Cerebellar cortex (tissue), 1 donor: ENCODE measurements at regions not wholly inside any gene's neighbourhood (a gene's known extent, or its start where the extent isn't known, plus 50 kb on each side); places are given as distances from the start of the nearest gene placed in this dataset.

ENCODE experiments used
- DNase-seq: peaks from one replicate; pipeline ENCODE4 v3.0.0-alpha.2; 2015; ENCODE audit warnings: low spot score

DNA sequence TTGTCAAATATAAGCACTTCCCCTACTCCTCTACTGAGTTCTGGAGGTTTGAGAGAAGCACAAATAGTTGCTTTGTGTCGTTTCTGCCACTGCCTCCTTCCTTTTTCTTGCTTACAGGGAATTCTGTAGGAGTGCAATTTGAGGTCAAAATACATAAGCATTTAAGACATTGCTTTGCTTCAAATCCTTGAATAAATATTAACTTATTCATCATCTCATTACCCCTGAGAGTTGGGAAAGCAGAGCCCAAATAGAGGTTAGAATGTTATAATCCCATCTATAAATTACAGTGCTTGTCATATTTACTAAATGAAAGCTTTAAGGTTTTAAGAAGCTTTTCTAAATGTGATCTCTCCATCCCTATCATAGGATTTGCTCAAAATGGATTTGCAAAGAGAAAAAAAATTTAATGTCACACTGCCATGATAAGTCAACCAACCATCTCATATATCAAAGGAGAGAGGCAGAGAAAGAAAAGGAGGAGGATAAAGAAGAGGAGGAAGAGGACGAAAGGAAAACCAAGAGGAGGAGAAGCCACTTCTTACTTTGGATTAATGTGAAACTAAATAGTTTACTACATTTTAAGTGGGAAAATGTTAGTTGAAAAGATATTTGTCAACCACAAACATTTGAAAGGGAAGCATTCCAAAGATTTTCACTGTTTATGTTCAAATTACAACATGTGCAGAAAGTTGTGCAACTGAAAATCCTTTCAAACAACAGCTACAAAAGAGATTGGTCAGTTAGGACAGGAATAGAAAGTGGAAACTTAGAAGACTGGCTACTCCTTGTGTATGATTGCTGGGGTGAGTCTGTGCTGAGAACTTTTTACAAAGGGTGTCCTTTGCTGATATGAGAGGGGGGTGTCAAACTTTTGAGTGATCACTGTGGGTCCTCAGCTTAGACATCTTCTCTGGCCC lies 277.3 kb upstream of the FN1 start:
- DNase-seq, result no peak

DNA sequence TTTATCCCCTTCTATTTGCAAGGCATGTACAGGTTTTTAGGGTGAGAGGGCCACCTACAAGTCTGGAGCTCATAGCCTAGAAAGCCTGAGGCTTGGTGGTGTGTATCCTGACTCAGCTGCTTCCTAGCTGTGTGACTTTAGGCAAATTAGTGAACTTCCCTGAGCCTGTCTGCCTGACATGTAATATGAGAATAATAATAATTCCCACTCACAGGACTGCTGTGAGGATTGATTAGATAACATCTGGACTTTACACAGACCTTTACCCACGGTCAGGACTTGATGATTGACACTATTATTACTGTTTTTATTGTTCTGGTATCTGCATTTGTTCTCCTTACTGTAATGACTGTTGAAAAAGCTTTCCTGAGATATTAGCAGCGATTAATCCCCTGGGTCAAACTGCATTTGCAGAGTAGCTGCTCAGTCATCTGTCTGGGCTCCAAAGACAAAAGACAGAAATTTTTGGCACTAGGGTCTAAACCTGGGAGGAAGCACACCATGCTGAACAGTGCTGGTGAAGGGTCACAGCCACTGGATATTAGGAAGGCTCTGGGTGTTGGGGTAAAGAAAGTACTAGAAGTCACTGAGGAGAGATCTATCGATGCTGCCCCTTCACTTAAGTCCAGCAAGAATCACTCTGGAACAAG lies 276.5 kb upstream of the FN1 start:
- DNase-seq, result no peak

DNA sequence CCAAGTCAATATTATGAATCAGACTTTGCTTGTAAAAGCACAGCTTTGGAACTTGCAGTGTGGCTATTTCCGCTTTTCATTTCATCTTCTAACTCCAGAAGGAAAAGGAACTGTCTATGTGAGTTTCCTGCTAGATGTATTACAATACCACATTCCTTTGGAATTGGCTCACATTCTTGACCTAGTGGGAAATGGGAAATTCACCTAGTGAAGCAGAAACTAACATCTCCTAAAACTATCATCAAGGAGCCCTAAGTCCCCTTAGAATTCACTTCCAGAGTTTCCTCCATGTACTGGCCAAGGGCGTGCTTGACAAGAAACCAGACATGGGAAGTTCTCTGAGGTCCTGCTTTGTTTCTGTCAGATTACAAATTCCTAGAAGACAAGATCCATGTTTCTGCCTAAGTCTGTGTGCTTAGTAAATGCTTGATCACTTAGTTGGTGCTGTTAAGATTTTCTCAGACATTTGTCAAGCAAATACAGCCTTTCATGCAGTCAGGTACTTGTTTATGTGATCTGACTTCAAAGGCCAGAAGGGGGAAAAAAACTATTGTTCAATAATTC lies 275.7 kb upstream of the FN1 start:
- DNase-seq, result no peak

- DNase-seq, result no peak
These were observed 271.7 kb upstream of the FN1 start for GRCh38 chr2:215707608-215708007.

- no peak for DNase-seq
These were observed 270.0 kb upstream of the FN1 start for GRCh38 chr2:215705771-215706361.

DNA sequence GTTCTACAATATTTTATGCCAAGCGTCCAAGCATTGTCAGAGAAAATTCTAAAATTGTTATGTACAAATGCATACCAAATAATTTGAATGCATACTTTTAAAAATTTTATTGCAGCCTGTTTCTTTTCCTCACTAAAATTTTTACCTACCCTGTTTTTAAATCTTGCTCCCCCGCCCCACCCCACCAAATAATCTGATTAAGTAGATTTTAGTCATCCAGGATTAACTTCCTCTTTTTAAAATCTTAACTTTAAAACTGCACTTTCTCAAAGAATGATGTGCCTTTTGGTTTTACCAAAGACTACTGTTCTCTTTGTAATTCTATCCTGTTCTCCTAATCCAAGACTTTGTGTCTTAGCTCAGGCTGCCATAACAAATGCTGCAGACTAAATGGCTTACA lies 269.4 kb upstream of the FN1 start:
- no peak for DNase-seq

GRCh38 chr2:215702116-215702902 lies 266.4 kb upstream of the FN1 start:
- no peak for DNase-seq

DNA sequence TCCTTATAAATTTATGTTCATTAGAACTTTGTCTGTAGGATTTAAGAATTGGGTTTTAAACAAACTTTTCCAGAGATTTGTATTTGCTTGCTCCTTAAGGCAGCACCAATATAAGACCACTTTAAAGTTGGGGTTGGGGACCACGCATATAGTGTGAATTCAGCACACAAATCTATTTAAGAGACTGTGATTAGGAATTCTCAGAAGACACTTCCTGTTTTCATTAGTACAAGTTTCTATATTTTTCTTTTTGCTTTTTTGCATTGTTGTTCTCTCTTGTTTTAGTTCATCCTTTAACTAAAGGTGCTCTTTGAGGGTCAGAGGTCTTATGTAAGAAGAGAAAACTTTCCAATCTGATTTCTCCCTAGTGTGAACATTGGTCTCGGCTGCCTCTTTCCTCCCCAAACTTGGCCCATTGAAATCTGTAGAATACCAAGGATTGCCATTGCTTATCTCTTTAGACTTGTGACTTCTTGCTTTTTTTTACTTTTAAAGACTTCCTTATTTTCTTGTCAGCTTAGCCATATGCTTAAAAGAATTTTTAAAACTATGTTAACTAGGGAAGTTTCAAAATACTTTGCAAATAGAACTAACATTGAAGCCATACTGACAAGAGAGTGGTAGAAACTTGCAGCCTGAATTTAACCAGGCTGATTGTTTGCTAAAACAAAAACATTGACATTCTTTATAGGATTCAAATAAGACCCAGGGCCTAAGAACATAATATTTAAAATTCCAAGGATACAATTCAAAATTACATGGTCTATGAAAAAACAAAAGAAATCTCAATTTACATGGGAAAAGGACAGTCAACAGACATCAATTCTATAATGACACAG lies 264.1 kb upstream of the FN1 start:
- no peak for DNase-seq

DNA sequence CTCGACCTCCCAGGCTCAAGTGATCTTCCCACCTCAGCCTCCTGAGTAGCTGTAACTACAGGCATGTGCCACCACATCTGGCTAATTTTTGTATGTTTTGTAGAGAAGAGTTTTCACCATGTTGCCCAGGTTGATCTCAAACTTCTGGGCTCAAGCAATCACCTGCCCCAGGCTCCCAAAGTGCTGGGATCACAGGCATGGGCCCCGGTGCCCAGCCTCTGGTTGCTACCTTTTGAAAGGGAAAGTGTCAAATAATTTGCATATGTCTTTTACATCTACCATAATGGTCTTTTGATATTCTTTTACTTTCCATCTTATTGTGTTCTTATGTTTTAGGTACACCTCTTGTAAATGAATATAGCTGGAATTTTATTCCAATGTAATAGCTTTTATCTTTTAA lies 263.1 kb upstream of the FN1 start:
- DNase-seq, result no peak

DNA sequence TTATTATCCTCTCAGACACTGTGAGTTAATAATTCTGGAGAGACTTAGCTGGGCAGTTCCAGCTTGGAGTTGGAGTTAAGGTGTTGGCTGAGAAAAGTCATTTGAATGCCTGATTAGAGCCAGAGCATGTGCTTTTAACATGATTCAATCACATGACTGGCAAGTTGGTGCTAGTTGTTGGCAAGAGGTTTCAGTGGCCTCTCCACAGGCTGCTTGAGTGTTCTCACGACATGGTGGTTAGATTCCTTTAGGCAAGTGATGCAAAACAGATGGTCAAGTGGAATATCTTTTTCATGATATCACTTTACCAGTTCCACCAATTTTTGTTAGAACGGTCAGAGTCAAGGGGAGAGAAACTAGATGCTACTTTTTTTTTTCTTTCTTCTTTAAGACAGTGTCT lies 262.7 kb upstream of the FN1 start:
- DNase-seq, result no peak

DNA sequence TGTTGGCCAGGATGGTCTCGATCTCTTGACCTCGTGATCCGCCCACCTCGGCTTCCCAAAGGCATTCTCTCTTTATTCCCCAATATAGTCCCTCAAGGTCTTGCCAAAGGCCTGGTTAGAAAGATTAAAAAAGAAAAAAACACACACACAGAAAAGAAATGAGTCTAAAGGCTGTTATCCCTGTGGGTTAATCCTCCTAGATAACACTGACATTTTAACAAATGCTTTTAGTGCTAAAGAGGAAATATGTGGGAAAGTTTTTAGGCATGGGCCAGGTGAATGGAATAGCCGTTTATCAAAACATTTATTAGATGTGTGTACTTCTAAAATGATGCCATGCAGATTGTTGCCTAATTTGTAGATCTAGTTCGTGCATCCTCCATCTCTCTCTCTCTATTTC lies 261.6 kb upstream of the FN1 start:
- DNase-seq, result no peak

GRCh38 chr2:215697003-215697402 lies 261.1 kb upstream of the FN1 start:
- no peak for DNase-seq

DNA sequence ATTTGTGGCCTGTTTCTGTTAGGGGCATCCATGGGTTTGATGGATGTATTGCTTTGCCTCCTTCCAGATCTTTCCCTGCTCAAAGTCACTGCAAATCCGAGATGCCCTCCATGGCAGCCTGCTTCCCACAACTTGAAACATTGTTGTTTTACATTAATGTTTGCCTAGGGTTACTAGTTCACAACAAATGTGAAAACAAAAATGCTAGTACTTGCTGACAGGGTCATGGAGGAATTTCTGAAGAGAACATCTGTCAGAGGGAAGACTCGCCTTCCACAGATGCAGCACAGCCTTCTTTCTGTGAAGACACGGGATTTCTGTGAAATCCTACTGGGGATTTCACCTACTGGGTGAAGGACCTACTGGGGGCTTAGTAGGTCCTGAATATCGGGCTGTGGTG lies 260.0 kb upstream of the FN1 start:
- DNase-seq, result no peak

GRCh38 chr2:215693999-215694580 lies 258.2 kb upstream of the FN1 start:
- DNase-seq, result no peak

- no peak for DNase-seq
These were observed 257.5 kb upstream of the FN1 start for GRCh38 chr2:215693193-215693998.

DNA sequence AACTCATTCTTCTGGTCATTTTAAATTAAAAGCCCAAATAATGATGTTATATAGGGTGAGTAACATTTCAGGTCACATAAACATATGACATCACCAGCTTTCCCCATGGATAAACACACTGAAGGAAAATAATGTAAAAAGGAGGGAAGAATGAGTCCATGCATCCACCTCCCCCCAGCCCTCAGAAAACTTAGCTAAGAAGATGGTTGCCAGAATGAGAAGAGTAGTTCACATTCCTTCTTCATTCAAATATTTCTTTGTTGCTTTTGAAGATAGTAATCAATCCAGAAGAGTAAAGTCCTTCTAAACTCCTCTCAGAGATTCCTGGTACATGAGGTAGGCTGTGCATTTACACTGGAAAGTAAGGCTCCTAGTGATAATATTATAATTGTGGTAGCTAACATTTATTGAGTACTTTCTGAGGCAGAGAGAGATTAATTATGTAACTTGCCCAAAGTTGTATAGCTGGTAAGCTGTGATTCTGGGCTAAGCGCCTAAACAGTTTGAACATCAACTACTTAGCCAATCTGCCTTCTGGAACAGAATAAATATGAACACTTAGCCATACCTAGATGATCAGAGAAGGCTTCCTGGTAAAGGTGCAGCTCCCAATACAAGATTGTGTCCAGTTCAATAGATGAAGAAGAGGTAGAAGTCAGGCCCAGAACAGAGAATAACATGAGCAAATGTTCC lies 256.7 kb upstream of the FN1 start:
- DNase-seq, result no peak

GRCh38 chr2:215691346-215691745 lies 255.5 kb upstream of the FN1 start:
- no peak for DNase-seq

DNA sequence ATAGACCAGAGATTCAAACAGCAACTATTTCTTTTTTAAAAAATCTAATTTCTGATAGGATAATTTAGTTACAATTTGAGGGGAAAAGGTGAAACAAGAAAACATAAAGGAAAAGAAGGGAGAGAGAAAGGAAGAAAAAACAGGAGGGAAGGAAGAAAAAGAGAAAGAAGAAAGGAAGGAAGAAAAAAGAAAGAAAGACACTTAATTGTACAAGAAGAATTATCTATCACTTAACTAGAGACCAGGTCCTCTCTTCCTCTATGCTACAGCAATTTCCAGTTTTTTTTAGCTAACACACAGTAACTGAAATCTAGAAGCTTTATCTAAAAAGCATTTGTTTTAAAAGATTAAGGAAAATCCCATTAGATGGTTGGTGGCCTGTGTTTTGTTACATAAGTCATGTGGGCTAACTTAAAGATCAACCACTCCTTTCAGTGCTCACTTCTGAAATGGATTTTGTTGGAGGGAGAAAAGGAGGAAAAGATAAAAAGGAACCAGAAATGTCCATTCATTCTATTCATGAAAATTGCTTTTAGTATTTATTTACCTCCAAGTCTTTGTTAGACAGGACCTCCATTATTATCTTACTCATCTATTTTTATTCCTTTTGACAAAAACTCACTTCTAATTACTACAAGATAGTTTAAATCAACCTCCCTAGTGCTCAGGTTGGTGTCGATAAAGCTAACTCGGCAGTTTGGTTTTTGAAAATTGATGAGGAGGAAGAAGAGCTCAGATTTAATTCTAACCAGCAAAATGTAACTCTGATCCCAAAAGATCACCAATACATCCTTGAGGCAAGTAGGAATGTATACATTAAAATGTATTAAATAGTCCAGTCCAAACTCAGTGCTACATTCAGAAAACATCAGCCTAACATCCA lies 251.5 kb upstream of the FN1 start:
- DNase-seq, result no peak
